ENCODE measurements at regions not wholly inside any gene's neighbourhood (a gene's known extent, or its start where the extent isn't known, plus 50 kb on each side); places are given as distances from the start of the nearest gene placed in this dataset.

DNA sequence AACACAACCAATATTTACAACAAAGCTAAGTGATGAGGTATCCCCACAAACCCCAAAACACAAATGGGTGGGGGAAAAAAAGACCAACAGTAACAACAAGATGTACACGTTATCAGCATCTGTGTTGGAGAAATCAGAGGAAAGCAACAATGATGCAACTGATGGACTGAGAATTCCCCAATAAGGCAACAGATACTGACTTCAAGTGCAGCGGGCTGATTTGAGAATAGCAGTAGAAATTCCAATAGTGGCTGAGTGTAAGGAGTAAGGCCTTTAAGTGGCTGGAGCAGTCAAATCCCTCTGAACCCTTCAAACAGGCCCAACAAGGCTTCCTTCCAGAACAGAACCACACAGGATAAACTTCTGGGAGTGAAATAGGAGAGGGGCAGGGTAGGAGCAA, 97.6 kb downstream of the TM2D1 start:
- TF ChIP-seq, protein P1, sequence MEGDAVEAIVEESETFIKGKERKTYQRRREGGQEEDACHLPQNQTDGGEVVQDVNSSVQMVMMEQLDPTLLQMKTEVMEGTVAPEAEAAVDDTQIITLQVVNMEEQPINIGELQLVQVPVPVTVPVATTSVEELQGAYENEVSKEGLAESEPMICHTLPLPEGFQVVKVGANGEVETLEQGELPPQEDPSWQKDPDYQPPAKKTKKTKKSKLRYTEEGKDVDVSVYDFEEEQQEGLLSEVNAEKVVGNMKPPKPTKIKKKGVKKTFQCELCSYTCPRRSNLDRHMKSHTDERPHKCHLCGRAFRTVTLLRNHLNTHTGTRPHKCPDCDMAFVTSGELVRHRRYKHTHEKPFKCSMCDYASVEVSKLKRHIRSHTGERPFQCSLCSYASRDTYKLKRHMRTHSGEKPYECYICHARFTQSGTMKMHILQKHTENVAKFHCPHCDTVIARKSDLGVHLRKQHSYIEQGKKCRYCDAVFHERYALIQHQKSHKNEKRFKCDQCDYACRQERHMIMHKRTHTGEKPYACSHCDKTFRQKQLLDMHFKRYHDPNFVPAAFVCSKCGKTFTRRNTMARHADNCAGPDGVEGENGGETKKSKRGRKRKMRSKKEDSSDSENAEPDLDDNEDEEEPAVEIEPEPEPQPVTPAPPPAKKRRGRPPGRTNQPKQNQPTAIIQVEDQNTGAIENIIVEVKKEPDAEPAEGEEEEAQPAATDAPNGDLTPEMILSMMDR (IDR thresholded peaks at IDR 0.05) = no peak
- Mint-ChIP-seq H3K27ac (no peak overlapping the region), H3K9me3 (peaks cover 15% of the 10 kb centered on the region), H3K4me3 (no peak overlapping the region), H3K36me3 (ENCODE audit: low read depth) (peaks cover 5% of the 10 kb centered on the region), H3K4me1 (no peaks in the 10 kb centered on the region), H3K27me3 (ENCODE audit: low read depth, poor library complexity) (peaks cover 2% of the 10 kb centered on the region)
- no peak for DNase-seq

DNA sequence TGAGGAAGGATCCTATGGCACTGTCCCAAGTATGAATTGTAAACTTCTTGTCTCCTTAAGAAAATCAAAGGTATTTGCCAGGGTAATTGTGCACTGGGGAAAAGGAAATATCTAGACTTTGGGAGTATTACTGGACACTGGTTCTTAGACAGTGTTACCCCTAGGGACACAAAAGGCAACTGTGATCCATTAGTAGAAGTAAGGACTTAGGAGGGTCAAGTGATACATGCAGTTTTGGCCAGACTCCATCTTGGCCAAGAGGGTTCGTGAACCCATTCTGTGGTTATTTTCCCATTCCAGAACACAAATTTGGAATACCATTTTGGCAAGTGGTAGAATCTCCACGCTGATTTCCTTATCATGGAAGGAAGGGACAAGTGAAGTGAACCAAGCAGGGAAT, 98.1 kb downstream of the TM2D1 start:
- peaks cover 5% of the 10 kb centered on the region for H3K36me3 Mint-ChIP-seq (ENCODE audit: low read depth)
- no peak overlapping the region for H3K4me3 Mint-ChIP-seq
- no peaks in the 10 kb centered on the region for H3K4me1 Mint-ChIP-seq
- H3K9me3 Mint-ChIP-seq = peaks cover 15% of the 10 kb centered on the region
- H3K27me3 Mint-ChIP-seq (ENCODE audit: low read depth, poor library complexity) = peaks cover 2% of the 10 kb centered on the region
- DNase-seq = no peak
- no peak overlapping the region for H3K27ac Mint-ChIP-seq
- TF ChIP-seq, protein P1 (IDR thresholded peaks at IDR 0.05) = no peak

DNA sequence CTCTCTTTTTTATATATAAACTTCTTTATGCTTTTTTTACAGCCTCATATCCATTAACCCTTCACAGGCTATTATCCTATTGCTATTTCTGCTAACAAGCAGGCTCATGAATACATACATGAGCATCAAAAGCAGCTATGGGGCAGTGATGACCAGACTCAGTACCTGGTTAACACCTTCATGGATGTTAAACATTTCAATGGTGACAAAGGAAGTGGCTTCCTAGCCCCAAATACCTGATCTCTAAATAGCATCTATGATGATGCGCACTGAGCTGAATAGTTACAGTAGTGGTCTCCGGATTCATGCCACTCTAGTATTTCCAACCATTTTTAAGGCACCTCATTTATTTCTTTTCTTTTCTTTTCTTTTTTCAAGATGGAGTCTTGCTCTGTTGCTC, 101.1 kb downstream of the TM2D1 start:
- no peak overlapping the region for H3K4me3 Mint-ChIP-seq
- no peak for DNase-seq
- no peak overlapping the region for H3K27ac Mint-ChIP-seq
- H3K4me1 Mint-ChIP-seq = no peaks in the 10 kb centered on the region
- H3K27me3 Mint-ChIP-seq (ENCODE audit: low read depth, poor library complexity) = peaks cover 2% of the 10 kb centered on the region
- peaks cover 10% of the 10 kb centered on the region for H3K9me3 Mint-ChIP-seq
- TF ChIP-seq, protein P1 (IDR thresholded peaks at IDR 0.05) = no peak
- H3K36me3 Mint-ChIP-seq (ENCODE audit: low read depth) = peaks cover 5% of the 10 kb centered on the region

DNA sequence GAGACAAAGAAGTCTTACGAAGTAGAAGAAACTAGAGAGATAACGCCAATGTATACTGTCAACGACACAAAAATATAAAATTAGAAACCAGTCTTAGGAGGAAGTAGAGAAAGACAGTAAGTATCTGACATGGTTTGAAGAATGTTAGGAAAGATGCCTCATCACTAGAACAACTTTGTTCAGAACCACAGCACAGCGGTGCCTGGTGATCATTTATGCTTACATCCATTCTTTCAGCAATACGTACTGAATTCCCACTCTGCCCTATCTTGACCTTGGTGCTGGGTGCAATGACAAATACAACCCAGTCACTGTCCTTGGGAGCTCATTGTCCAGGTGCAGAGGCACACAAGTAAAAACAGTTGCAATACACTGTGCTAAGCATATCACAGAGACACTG, 104.4 kb downstream of the TM2D1 start:
- H3K27ac Mint-ChIP-seq = no peak overlapping the region
- no peaks in the 10 kb centered on the region for H3K4me1 Mint-ChIP-seq
- no peaks in the 10 kb centered on the region for H3K36me3 Mint-ChIP-seq (ENCODE audit: low read depth)
- TF ChIP-seq, protein P1 (IDR thresholded peaks at IDR 0.05) = no peak
- no peak for DNase-seq
- peaks cover 6% of the 10 kb centered on the region for H3K27me3 Mint-ChIP-seq (ENCODE audit: low read depth, poor library complexity)
- no peak overlapping the region for H3K4me3 Mint-ChIP-seq
- no peaks in the 10 kb centered on the region for H3K9me3 Mint-ChIP-seq

DNA sequence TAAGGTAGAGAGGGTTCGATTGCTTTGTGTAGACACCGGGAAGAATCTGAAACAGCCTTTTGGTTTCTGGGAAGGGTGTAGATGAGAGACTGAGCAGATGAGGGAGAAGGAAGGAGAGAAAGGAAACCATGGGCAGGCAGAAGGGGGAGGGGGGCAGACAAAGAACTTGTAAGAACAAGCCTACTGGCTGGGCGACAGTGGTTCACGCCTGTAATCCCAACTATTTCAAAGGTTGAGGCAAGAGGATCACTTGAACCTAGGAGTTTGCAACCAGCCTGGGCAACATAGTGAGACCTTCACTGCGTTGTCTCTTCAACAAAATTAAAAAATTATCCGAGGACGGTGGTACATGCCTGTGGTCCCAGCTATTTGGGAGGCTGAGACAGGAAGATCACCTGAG, 106.2 kb downstream of the TM2D1 start:
- H3K4me3 Mint-ChIP-seq = no peak overlapping the region
- TF ChIP-seq, protein P1 (IDR thresholded peaks at IDR 0.05) = no peak
- no peaks in the 10 kb centered on the region for H3K9me3 Mint-ChIP-seq
- no peak for DNase-seq
- peaks cover 5% of the 10 kb centered on the region for H3K27me3 Mint-ChIP-seq (ENCODE audit: low read depth, poor library complexity)
- H3K27ac Mint-ChIP-seq = no peak overlapping the region
- no peaks in the 10 kb centered on the region for H3K4me1 Mint-ChIP-seq
- no peaks in the 10 kb centered on the region for H3K36me3 Mint-ChIP-seq (ENCODE audit: low read depth)

DNA sequence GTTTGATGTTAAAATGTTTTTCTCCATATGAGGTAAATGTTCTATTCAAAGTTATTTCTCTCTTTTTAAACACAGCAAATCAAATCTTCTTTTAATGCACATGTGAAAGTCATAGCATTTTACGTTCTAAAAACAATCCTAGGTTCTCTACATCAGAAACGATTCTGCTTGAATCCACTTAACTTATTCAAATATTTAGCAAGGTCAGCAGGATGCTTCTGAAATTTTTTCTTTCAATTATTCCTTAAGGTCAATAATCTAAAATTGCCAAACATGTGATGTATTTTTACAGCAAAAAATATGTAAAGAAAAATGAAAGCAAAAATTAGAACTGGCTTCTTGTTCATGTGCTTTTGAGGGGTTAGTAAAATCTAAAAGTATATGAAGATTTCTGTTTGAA, 106.7 kb downstream of the TM2D1 start:
- H3K27ac Mint-ChIP-seq = no peak overlapping the region
- TF ChIP-seq, protein P1 (IDR thresholded peaks at IDR 0.05) = no peak
- no peaks in the 10 kb centered on the region for H3K36me3 Mint-ChIP-seq (ENCODE audit: low read depth)
- peaks cover 5% of the 10 kb centered on the region for H3K27me3 Mint-ChIP-seq (ENCODE audit: low read depth, poor library complexity)
- no peak for DNase-seq
- H3K4me1 Mint-ChIP-seq = no peaks in the 10 kb centered on the region
- no peak overlapping the region for H3K4me3 Mint-ChIP-seq
- no peaks in the 10 kb centered on the region for H3K9me3 Mint-ChIP-seq

All from nephron progenitor cell (in vitro differentiated cells).